H1 (cell line): ENCODE measurements at regions not wholly inside any gene's neighbourhood (a gene's known extent, or its start where the extent isn't known, plus 50 kb on each side); places are given as distances from the start of the nearest gene placed in this dataset.

Experiments used
- CTCF ChIA-PET: fragments of 300-600 bp; sonication (Branson Sonifier 250); formaldehyde crosslinking; loops from one replicate; lab custom pipeline; 2021; ENCODE audit not compliant: partially characterized antibody; lab: Charles Lee
- POLR2A ChIA-PET: fragments of 300-600 bp; sonication (Branson Sonifier 250); formaldehyde crosslinking; loops from one replicate; lab custom pipeline; 2021; ENCODE audit warnings: inconsistent platforms; ENCODE audit not compliant: partially characterized antibody; lab: Charles Lee
- DNase-seq, 2 experiments: peaks; one replicate each; pipeline versions ENCODE4 v3.0.0 to v3.0.0-alpha.2; 2010 to 2022; ENCODE audit warnings: low spot score in 2 of 2, low read depth in 1 of 2, mixed read lengths in 1 of 2
- FAIRE-seq: peaks from 2 replicates; lab custom pipeline; 2011; peaks lifted over from hg19 to GRCh38; lab: Jason Lieb, UNC
- H2AFZ ChIP-seq: 2 replicates; pipeline ENCODE4 v1.8.1; 2012; ENCODE audit warnings: low read length, inconsistent platforms
- H2AK5ac ChIP-seq: 2 replicates; pipeline ENCODE4 v1.6.1; 2013; ENCODE audit warnings: low read depth, low read length
- H2BK120ac ChIP-seq: replicated peaks from 2 replicates; pipeline ENCODE3; 2013; ENCODE audit warnings: low read depth, low read length, inconsistent platforms
- H2BK12ac ChIP-seq: 2 replicates; pipeline ENCODE4 v1.6.1; 2013; ENCODE audit warnings: low read depth, low read length
- H2BK15ac ChIP-seq: 2 replicates; pipeline ENCODE4 v1.6.1; 2013; ENCODE audit warnings: low read length
- H2BK20ac ChIP-seq: 2 replicates; pipeline ENCODE4 v1.6.1; 2013; ENCODE audit warnings: low read length
- H2BK5ac ChIP-seq: 2 replicates; pipeline ENCODE4 v1.6.1; 2013; ENCODE audit warnings: low read depth, low read length
- H3K14ac ChIP-seq: 2 replicates; pipeline ENCODE4 v1.6.1; 2013; ENCODE audit warnings: inconsistent platforms; ENCODE audit not compliant: insufficient read length
- H3K18ac ChIP-seq: 2 replicates; pipeline ENCODE4 v1.6.1; 2013; ENCODE audit warnings: low read length; ENCODE audit errors: extremely low read depth
- H3K23ac ChIP-seq: 2 replicates; pipeline ENCODE4 v1.6.1; 2013; ENCODE audit warnings: inconsistent platforms; ENCODE audit not compliant: insufficient read length
- H3K23me2 ChIP-seq: 2 replicates; pipeline ENCODE4 v1.6.1; 2013; ENCODE audit warnings: low read depth, low read length
- H3K27ac ChIP-seq: 2 replicates; pipeline ENCODE4 v1.6.1; 2011; ENCODE audit warnings: low read depth, low read length, inconsistent platforms
- H3K27me3 ChIP-seq, 4 experiments: replicated peaks in 1 of 4; 1 replicate in 1 of 4; 2 replicates in 3 of 4; pipeline versions ENCODE4 v1.6.1 to v1.8.1; 2011 to 2013; ENCODE audit warnings: low read length in 3 of 4, mild to moderate bottlenecking in 3 of 4, inconsistent platforms in 2 of 4, mixed read lengths in 2 of 4, moderate library complexity in 1 of 4; ENCODE audit not compliant: control insufficient read depth in 3 of 4, insufficient read depth in 3 of 4; ENCODE audit errors: extremely low read depth in 1 of 4
- H3K36me3 ChIP-seq, 4 experiments: 2 replicates each; pipeline versions ENCODE4 v1.6.1 to v1.8.1; 2011 to 2013; ENCODE audit warnings: mild to moderate bottlenecking in 4 of 4, low read length in 3 of 4, moderate library complexity in 2 of 4, control low read depth in 1 of 4, inconsistent platforms in 1 of 4; ENCODE audit not compliant: insufficient read depth in 4 of 4, control insufficient read depth in 2 of 4
- H3K4ac ChIP-seq: replicated peaks from 2 replicates; pipeline ENCODE3; 2013; ENCODE audit warnings: low read length, low read depth, mixed read lengths, inconsistent platforms; ENCODE audit not compliant: insufficient read length
- H3K4me1 ChIP-seq, 4 experiments: replicated peaks in 1 of 4; 1 replicate in 1 of 4; 2 replicates in 3 of 4; pipeline versions ENCODE4 v1.6.1 to v1.8.1; 2011 to 2013; ENCODE audit warnings: low read length in 3 of 4, inconsistent platforms in 2 of 4, mixed read lengths in 1 of 4; ENCODE audit not compliant: insufficient read depth in 4 of 4, control insufficient read depth in 3 of 4
- H3K4me2 ChIP-seq, 2 experiments: 2 replicates each; pipeline versions ENCODE4 v1.6.1 to v1.8.1; 2011 to 2013; ENCODE audit warnings: low read depth in 2 of 2, low read length in 2 of 2, control low read depth in 1 of 2, inconsistent platforms in 1 of 2, mild to moderate bottlenecking in 1 of 2; ENCODE audit not compliant: insufficient read depth in 1 of 2
- H3K4me3 ChIP-seq, 4 experiments: fragments of 200-600, 300-600 bp in 1 of 4; sonication (generic), shearing (Covaris generic), sonication (Bioruptor Twin) in 1 of 4; 2 replicates each; pipeline versions ENCODE4 v1.5.1 to v1.8.1; 2011 to 2016; ENCODE audit warnings: low read length in 4 of 4, low read depth in 3 of 4, control low read depth in 2 of 4, inconsistent platforms in 2 of 4, mild to moderate bottlenecking in 2 of 4, mixed read lengths in 1 of 4, moderate library complexity in 1 of 4; ENCODE audit not compliant: insufficient read depth in 2 of 4; ENCODE audit errors: extremely low read depth in 1 of 4
- H3K56ac ChIP-seq: replicated peaks from 2 replicates; pipeline ENCODE3; 2013; ENCODE audit warnings: low read depth, mild to moderate bottlenecking, mixed read lengths, low read length, inconsistent platforms; ENCODE audit not compliant: insufficient read length
- H3K79me1 ChIP-seq: 2 replicates; pipeline ENCODE4 v1.6.1; 2013; ENCODE audit warnings: low read depth, low read length, control low read depth
- H3K79me2 ChIP-seq, 2 experiments: 2 replicates each; pipeline versions ENCODE4 v1.6.1 to v1.8.1; 2012 to 2013; ENCODE audit warnings: low read length in 2 of 2, mild to moderate bottlenecking in 2 of 2, inconsistent platforms in 1 of 2; ENCODE audit not compliant: insufficient read depth in 2 of 2, control insufficient read depth in 1 of 2
- H3K9ac ChIP-seq, 4 experiments: replicated peaks in 1 of 4; 1 replicate in 1 of 4; 2 replicates in 3 of 4; pipeline versions ENCODE4 v1.6.1 to v1.8.1; 2011 to 2013; ENCODE audit warnings: low read depth in 3 of 4, low read length in 3 of 4, control low read depth in 2 of 4, mild to moderate bottlenecking in 2 of 4, moderate library complexity in 2 of 4, inconsistent platforms in 1 of 4; ENCODE audit errors: extremely low read depth in 1 of 4
- H3K9me3 ChIP-seq, 2 experiments: 2 replicates each; pipeline versions ENCODE4 v1.6.1 to v1.8.1; 2012 to 2013; ENCODE audit warnings: mild to moderate bottlenecking in 2 of 2, moderate library complexity in 2 of 2, control low read depth in 1 of 2, inconsistent platforms in 1 of 2, low read depth in 1 of 2, low read length in 1 of 2, mixed read lengths in 1 of 2; ENCODE audit not compliant: insufficient read depth in 2 of 2
- H4K20me1 ChIP-seq, 2 experiments: replicated peaks in 1 of 2; 2 replicates each; pipeline versions ENCODE3 to v1.8.1; 2011 to 2013; ENCODE audit warnings: inconsistent platforms in 2 of 2, low read length in 2 of 2, mild to moderate bottlenecking in 1 of 2; ENCODE audit not compliant: insufficient read depth in 2 of 2, control insufficient read depth in 1 of 2
- H4K5ac ChIP-seq: 2 replicates; pipeline ENCODE4 v1.6.1; 2013; ENCODE audit warnings: low read length, low read depth, mixed read lengths, inconsistent platforms; ENCODE audit not compliant: insufficient read length
- H4K8ac ChIP-seq: 2 replicates; pipeline ENCODE4 v1.8.0; 2013; ENCODE audit warnings: mild to moderate bottlenecking, moderate library complexity, low read length, inconsistent platforms; ENCODE audit not compliant: insufficient read depth; ENCODE audit errors: extremely low read depth
- H4K91ac ChIP-seq: replicated peaks from 2 replicates; pipeline ENCODE3; 2013; ENCODE audit warnings: low read length, mixed read lengths, inconsistent platforms; ENCODE audit not compliant: insufficient read length
- BCL11A ChIP-seq, 2 experiments: IDR thresholded peaks; one replicate each; pipeline ENCODE4 v1.6.1; 2011; ENCODE audit warnings: low read depth in 2 of 2, low read length in 2 of 2, mild to moderate bottlenecking in 2 of 2
- EP300 ChIP-seq, 2 experiments: IDR thresholded peaks; 1 replicate in 1 of 2; 2 replicates in 1 of 2; pipeline ENCODE4 v1.6.1; 2011 to 2012; ENCODE audit warnings: low read depth in 2 of 2, low read length in 2 of 2, mild to moderate bottlenecking in 2 of 2, borderline replicate concordance in 1 of 2, inconsistent platforms in 1 of 2, moderate library complexity in 1 of 2
- FOSL1 ChIP-seq: IDR thresholded peaks from 2 replicates; pipeline ENCODE4 v1.6.1; 2011; ENCODE audit warnings: mild to moderate bottlenecking, low read depth, low read length, moderate library complexity; ENCODE audit not compliant: insufficient read depth
- GABPA ChIP-seq: IDR thresholded peaks from 2 replicates; pipeline ENCODE4 v1.6.1; 2011; ENCODE audit warnings: mild to moderate bottlenecking, low read length, moderate library complexity, borderline replicate concordance; ENCODE audit not compliant: insufficient read depth
- JUND ChIP-seq: IDR thresholded peaks from 2 replicates; pipeline ENCODE4 v1.6.1; 2011; ENCODE audit warnings: mild to moderate bottlenecking, improper control_type of control experiment, low read length
- MAFK ChIP-seq: IDR thresholded peaks from 2 replicates; pipeline ENCODE4 v1.6.1; 2012; ENCODE audit warnings: low read depth, mild to moderate bottlenecking, improper control_type of control experiment, low read length
- SIX5 ChIP-seq: IDR thresholded peaks from 2 replicates; pipeline ENCODE4 v1.6.1; 2011; ENCODE audit warnings: mild to moderate bottlenecking, low read depth, low read length
- SP1 ChIP-seq: IDR thresholded peaks from 2 replicates; pipeline ENCODE4 v1.6.1; 2011; ENCODE audit warnings: low read depth, low read length
- TBP ChIP-seq: IDR thresholded peaks from 2 replicates; pipeline ENCODE4 v1.6.1; 2011; ENCODE audit warnings: low read depth, low read length, improper control_type of control experiment
- WGBS, 2 experiments: shearing (Covaris generic) in 1 of 2; methylation state at CpG; one replicate each; pipeline versions ENCODE4 v1.1.6 to v1.1.7; 2013 to 2015; ENCODE audit warnings: low lambda C conversion rate in 2 of 2, mixed read lengths in 2 of 2, inconsistent platforms in 1 of 2, low coverage in 1 of 2, missing lambda C conversion rate in 1 of 2; ENCODE audit not compliant: insufficient replicate concordance in 2 of 2, insufficient coverage in 1 of 2, insufficient read length in 1 of 2; ENCODE audit errors: extremely low coverage in 1 of 2, missing lambda C conversion rate in 1 of 2; 5-methylcytosine and 5-hydroxymethylcytosine counted together
- TF ChIP-seq, protein P1 (sequence below), 3 experiments: IDR thresholded peaks; 1 replicate in 2 of 3; 2 replicates in 1 of 3; pipeline versions ENCODE4 v1.5.1 to v1.6.1; 2011; ENCODE audit warnings: low read length in 3 of 3, mild to moderate bottlenecking in 3 of 3, inconsistent platforms in 2 of 3, low read depth in 1 of 3, moderate library complexity in 1 of 3; ENCODE audit not compliant: insufficient read depth in 1 of 3; ENCODE audit errors: control extremely low read depth in 1 of 3
- TF ChIP-seq, protein P2 (sequence below): IDR thresholded peaks from 2 replicates; pipeline ENCODE4 v1.6.1; 2012; ENCODE audit warnings: inconsistent platforms

DNA sequence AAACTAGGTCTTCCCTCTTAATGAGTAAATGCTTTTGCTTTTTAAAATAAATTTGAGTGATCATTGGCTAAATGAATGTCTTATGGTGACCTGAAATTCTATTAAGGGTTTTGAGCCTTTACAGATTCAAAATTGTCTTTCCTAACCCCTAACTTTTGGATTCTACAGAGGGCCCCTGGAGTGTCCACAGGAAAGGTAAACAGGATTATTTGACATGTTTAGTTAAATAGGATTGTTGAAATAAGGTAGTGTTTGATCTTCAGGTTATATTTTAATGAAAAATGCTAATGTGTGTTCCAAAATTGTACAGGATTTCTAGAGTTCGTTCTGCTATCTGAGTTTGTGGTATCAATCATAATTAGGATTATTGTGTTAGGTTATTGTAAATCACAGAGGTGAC, 55.9 kb upstream of the GJB6 start:
- Histone ChIP-seq H3K14ac (no peak overlapping the region), H3K79me2 (no peaks in the 10 kb centered on the region), H4K20me1 (no peaks in the 10 kb centered on the region), H2BK20ac (no peak overlapping the region), H3K27me3 (no peaks in the 10 kb centered on the region), H4K91ac (no peak overlapping the region), H3K9ac (no peak overlapping the region), H3K4me1 (no peaks in the 10 kb centered on the region), H3K56ac (no peak overlapping the region), H3K23me2 (no peaks in the 10 kb centered on the region), H2BK12ac (no peak overlapping the region), H4K8ac (no peak overlapping the region), H2AFZ (no peak overlapping the region), H2AK5ac (no peak overlapping the region), H3K4ac (no peak overlapping the region), H4K5ac (no peak overlapping the region), H3K4me3 (no peak overlapping the region), H2BK120ac (no peak overlapping the region), H2BK15ac (no peak overlapping the region), H3K79me1 (no peaks in the 10 kb centered on the region), H2BK5ac (no peak overlapping the region), H3K23ac (no peak overlapping the region), H3K36me3 (no peaks in the 10 kb centered on the region), H3K18ac (no peak overlapping the region), H3K4me2 (no peak overlapping the region), H3K27ac (no peak overlapping the region), H3K9me3 (peaks cover 30 to 31% of the 10 kb centered on the region in 2 experiments)
- no peak for TF ChIP-seq TBP
- TF ChIP-seq JUND: no peak
- no peak for TF ChIP-seq EP300 (IDR thresholded peaks at IDR 0.05; ENCODE audit: borderline replicate concordance in 1 of 2, low read depth in 2 of 2, low read length in 2 of 2)
- TF ChIP-seq SP1: no peak
- no peak for TF ChIP-seq FOSL1
- no peak for TF ChIP-seq MAFK
- TF ChIP-seq GABPA: no peak
- TF ChIP-seq SIX5: no peak
- TF ChIP-seq, protein P1, sequence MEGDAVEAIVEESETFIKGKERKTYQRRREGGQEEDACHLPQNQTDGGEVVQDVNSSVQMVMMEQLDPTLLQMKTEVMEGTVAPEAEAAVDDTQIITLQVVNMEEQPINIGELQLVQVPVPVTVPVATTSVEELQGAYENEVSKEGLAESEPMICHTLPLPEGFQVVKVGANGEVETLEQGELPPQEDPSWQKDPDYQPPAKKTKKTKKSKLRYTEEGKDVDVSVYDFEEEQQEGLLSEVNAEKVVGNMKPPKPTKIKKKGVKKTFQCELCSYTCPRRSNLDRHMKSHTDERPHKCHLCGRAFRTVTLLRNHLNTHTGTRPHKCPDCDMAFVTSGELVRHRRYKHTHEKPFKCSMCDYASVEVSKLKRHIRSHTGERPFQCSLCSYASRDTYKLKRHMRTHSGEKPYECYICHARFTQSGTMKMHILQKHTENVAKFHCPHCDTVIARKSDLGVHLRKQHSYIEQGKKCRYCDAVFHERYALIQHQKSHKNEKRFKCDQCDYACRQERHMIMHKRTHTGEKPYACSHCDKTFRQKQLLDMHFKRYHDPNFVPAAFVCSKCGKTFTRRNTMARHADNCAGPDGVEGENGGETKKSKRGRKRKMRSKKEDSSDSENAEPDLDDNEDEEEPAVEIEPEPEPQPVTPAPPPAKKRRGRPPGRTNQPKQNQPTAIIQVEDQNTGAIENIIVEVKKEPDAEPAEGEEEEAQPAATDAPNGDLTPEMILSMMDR (IDR thresholded peaks at IDR 0.05; ENCODE audit: control extremely low read depth in 1 of 3, insufficient read depth in 1 of 3, low read depth in 1 of 3, low read length in 3 of 3): no peak
- TF ChIP-seq BCL11A (IDR thresholded peaks at IDR 0.05; ENCODE audit: low read depth in 2 of 2, low read length in 2 of 2): no peak
- TF ChIP-seq, protein P2, sequence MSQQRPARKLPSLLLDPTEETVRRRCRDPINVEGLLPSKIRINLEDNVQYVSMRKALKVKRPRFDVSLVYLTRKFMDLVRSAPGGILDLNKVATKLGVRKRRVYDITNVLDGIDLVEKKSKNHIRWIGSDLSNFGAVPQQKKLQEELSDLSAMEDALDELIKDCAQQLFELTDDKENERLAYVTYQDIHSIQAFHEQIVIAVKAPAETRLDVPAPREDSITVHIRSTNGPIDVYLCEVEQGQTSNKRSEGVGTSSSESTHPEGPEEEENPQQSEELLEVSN: no peak
- 80% methylated on average over 1 of the region's 1 CpG; no CpG with 5 or more reads in 1 of the 2 experiments for WGBS, 2 experiments
- FAIRE-seq: no peak
- no peak for DNase-seq
- CTCF ChIA-PET: no interaction called here
- POLR2A ChIA-PET: no interaction called here
